ENCODE measurements at regions not wholly inside any gene's neighbourhood (a gene's known extent, or its start where the extent isn't known, plus 50 kb on each side); places are given as distances from the start of the nearest gene placed in this dataset.

DNA sequence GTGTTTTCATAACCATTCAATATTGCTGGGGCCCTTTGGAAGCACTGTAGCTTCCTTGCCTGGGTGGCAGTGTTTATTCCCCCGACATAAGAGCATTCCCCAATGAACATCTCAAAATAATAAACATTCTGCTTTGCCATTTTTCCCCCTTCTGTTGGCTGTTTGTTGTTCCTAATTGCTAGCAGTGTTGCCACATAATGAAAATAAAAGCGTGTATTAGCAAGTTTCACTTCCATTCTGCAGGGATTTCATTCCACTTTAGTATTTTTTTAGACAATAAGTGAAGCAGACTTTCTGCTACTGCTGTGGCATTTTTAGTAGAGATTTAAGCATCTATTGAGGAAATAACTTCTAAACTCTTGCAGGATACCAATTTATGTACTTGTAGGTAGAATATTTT lies 154.7 kb upstream of the GALNT13 start:
- H3K79me2 ChIP-seq (ENCODE audit: control insufficient read depth, low read length), result no peaks in the 10 kb centered on the region
- H3K36me3 ChIP-seq (ENCODE audit: control insufficient read depth, low read length), result no peaks in the 10 kb centered on the region
- no peak for TF ChIP-seq EZH2phosphoT487 (IDR thresholded peaks at IDR 0.05; ENCODE audit: borderline replicate concordance, low read length)
- no peak for TF ChIP-seq CTCF (IDR thresholded peaks at IDR 0.05; ENCODE audit: low read depth, low read length, poor library complexity, severe bottlenecking)
- H3K27ac ChIP-seq (ENCODE audit: low read depth, low read length), result no peak overlapping the region
- H3K27me3 ChIP-seq (ENCODE audit: control insufficient read depth, low read length), result no peaks in the 10 kb centered on the region
- H3K4me2 ChIP-seq (ENCODE audit: low read length), result no peak overlapping the region
- no peak overlapping the region for H3K4me3 ChIP-seq (ENCODE audit: low read length)
- no peaks in the 10 kb centered on the region for H3K9me2 ChIP-seq (replicated peaks; ENCODE audit: control insufficient read depth, low read length)
- no peaks in the 10 kb centered on the region for H3K9me3 ChIP-seq (ENCODE audit: control insufficient read depth, insufficient read depth, low read length)
- H3F3A ChIP-seq (ENCODE audit: control insufficient read depth, insufficient read depth), result no peaks in the 10 kb centered on the region
- no peaks in the 10 kb centered on the region for H3K4me1 ChIP-seq (ENCODE audit: control insufficient read depth, low read length)
- no peaks in the 10 kb centered on the region for H4K20me1 ChIP-seq (ENCODE audit: control insufficient read depth, insufficient read depth, low read depth, low read length)

DNA sequence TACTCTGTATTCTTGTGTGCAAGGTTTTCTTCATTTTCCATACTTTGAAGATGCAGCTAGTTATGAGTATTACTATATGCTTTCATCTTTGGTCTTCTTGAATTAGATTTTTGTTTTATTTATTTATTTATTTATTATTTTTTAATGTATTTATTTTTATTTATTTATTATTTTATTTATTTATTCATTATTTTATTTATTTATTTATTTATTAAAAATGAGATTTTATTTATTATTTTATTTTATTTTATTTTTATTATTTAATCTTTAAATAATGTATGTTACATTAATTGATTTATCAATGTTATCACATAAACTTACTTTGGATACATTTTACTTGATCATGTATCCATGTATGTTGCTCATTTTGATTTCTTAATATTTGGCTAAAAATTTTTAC lies 132.3 kb upstream of the GALNT13 start:
- TF ChIP-seq CTCF (IDR thresholded peaks at IDR 0.05; ENCODE audit: low read depth, low read length, poor library complexity, severe bottlenecking), result no peak
- no peak for TF ChIP-seq EZH2phosphoT487 (IDR thresholded peaks at IDR 0.05; ENCODE audit: borderline replicate concordance, low read length)
- Histone ChIP-seq H3K27ac (ENCODE audit: low read depth, low read length) (no peak overlapping the region), H3K4me3 (ENCODE audit: low read length) (no peak overlapping the region), H3K36me3 (ENCODE audit: control insufficient read depth, low read length) (no peaks in the 10 kb centered on the region), H3K9me3 (ENCODE audit: control insufficient read depth, insufficient read depth, low read length) (no peaks in the 10 kb centered on the region), H3K79me2 (ENCODE audit: control insufficient read depth, low read length) (no peaks in the 10 kb centered on the region), H4K20me1 (ENCODE audit: control insufficient read depth, insufficient read depth, low read depth, low read length) (no peaks in the 10 kb centered on the region), H3K9me2 (replicated peaks; ENCODE audit: control insufficient read depth, low read length) (no peaks in the 10 kb centered on the region), H3K4me1 (ENCODE audit: control insufficient read depth, low read length) (no peaks in the 10 kb centered on the region), H3F3A (ENCODE audit: control insufficient read depth, insufficient read depth) (no peaks in the 10 kb centered on the region), H3K27me3 (ENCODE audit: control insufficient read depth, low read length) (no peaks in the 10 kb centered on the region), H3K4me2 (ENCODE audit: low read length) (no peak overlapping the region)

DNA sequence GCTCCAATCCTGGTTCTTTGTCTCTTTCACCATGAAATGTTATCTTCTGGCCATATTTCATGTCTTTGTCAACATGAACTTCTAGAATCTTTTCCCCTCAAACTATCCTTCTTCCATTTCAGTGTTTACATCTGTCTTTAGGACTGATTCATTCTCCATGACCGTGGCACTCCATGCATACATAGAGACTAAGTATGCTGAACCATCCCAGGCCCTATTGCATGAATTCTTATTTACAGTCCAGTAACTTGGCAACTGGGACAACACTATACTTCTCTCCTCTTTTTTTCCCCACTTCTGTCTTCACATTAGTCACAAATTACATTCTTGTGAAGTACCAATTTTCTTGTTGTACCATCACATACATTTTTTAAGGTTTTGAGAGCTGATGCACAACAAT lies 109.8 kb upstream of the GALNT13 start:
- Histone ChIP-seq H3F3A (ENCODE audit: control insufficient read depth, insufficient read depth) (no peaks in the 10 kb centered on the region), H3K36me3 (ENCODE audit: control insufficient read depth, low read length) (no peaks in the 10 kb centered on the region), H3K27me3 (ENCODE audit: control insufficient read depth, low read length) (no peaks in the 10 kb centered on the region), H3K4me3 (ENCODE audit: low read length) (no peak overlapping the region), H3K4me2 (ENCODE audit: low read length) (no peak overlapping the region), H3K9me3 (ENCODE audit: control insufficient read depth, insufficient read depth, low read length) (peaks cover 10% of the 10 kb centered on the region; the same call in 1 of the 2 replicates), H4K20me1 (ENCODE audit: control insufficient read depth, insufficient read depth, low read depth, low read length) (no peaks in the 10 kb centered on the region), H3K79me2 (ENCODE audit: control insufficient read depth, low read length) (no peaks in the 10 kb centered on the region), H3K4me1 (ENCODE audit: control insufficient read depth, low read length) (no peaks in the 10 kb centered on the region), H3K27ac (ENCODE audit: low read depth, low read length) (no peak overlapping the region), H3K9me2 (replicated peaks; ENCODE audit: control insufficient read depth, low read length) (no peaks in the 10 kb centered on the region)
- TF ChIP-seq CTCF (IDR thresholded peaks at IDR 0.05; ENCODE audit: low read depth, low read length, poor library complexity, severe bottlenecking) (no peak), EZH2phosphoT487 (IDR thresholded peaks at IDR 0.05; ENCODE audit: borderline replicate concordance, low read length) (no peak)

GRCh38 chr2:153766415-153766814 lies 105.3 kb upstream of the GALNT13 start:
- H3K9me2 ChIP-seq (replicated peaks; ENCODE audit: control insufficient read depth, low read length), result no peaks in the 10 kb centered on the region
- H4K20me1 ChIP-seq (ENCODE audit: control insufficient read depth, insufficient read depth, low read depth, low read length), result no peaks in the 10 kb centered on the region
- no peak overlapping the region for H3K27ac ChIP-seq (ENCODE audit: low read depth, low read length)
- no peaks in the 10 kb centered on the region for H3K79me2 ChIP-seq (ENCODE audit: control insufficient read depth, low read length)
- H3K36me3 ChIP-seq (ENCODE audit: control insufficient read depth, low read length), result no peaks in the 10 kb centered on the region
- TF ChIP-seq CTCF (IDR thresholded peaks at IDR 0.05; ENCODE audit: low read depth, low read length, poor library complexity, severe bottlenecking) (no peak), EZH2phosphoT487 (IDR thresholded peaks at IDR 0.05; ENCODE audit: borderline replicate concordance, low read length) (no peak)
- H3K4me1 ChIP-seq (ENCODE audit: control insufficient read depth, low read length), result no peaks in the 10 kb centered on the region
- no peak overlapping the region for H3K4me3 ChIP-seq (ENCODE audit: low read length)
- peaks cover 10% of the 10 kb centered on the region; the same call in 1 of the 2 replicates for H3K9me3 ChIP-seq (ENCODE audit: control insufficient read depth, insufficient read depth, low read length)
- no peaks in the 10 kb centered on the region for H3F3A ChIP-seq (ENCODE audit: control insufficient read depth, insufficient read depth)
- H3K4me2 ChIP-seq (ENCODE audit: low read length), result no peak overlapping the region
- no peaks in the 10 kb centered on the region for H3K27me3 ChIP-seq (ENCODE audit: control insufficient read depth, low read length)
